ENCODE measurements at regions not wholly inside any gene's neighbourhood (a gene's known extent, or its start where the extent isn't known, plus 50 kb on each side); places are given as distances from the start of the nearest gene placed in this dataset.

DNA sequence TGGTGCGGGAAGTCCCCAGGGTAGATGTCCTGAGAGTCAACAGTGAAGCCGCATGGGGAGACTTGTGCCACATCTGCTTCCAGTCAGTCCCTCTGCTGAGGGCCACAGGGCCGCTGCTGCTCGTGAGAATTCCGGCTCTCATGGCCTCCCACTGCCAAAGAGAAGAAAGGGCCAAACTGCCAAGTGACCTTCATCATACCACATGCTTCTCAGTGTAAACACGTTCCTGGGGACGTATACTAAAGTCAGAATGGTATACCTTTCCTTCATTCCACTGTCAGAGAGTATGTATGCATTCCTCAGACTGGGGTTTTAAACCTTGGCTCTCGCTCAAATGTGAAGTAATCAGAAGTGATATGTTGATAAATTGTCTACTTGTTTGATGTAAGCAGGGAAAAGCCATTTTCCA lies 52.8 kb upstream of the SEC61G start:
- TF ChIP-seq, protein P1, sequence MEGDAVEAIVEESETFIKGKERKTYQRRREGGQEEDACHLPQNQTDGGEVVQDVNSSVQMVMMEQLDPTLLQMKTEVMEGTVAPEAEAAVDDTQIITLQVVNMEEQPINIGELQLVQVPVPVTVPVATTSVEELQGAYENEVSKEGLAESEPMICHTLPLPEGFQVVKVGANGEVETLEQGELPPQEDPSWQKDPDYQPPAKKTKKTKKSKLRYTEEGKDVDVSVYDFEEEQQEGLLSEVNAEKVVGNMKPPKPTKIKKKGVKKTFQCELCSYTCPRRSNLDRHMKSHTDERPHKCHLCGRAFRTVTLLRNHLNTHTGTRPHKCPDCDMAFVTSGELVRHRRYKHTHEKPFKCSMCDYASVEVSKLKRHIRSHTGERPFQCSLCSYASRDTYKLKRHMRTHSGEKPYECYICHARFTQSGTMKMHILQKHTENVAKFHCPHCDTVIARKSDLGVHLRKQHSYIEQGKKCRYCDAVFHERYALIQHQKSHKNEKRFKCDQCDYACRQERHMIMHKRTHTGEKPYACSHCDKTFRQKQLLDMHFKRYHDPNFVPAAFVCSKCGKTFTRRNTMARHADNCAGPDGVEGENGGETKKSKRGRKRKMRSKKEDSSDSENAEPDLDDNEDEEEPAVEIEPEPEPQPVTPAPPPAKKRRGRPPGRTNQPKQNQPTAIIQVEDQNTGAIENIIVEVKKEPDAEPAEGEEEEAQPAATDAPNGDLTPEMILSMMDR (IDR thresholded peaks at IDR 0.05; ENCODE audit: insufficient read depth, low read length, poor library complexity, severe bottlenecking) = no peak
- no peak for TF ChIP-seq EZH2phosphoT487 (conservative IDR thresholded peaks at IDR 0.05; ENCODE audit: low read length)

All from SU-DHL-6 (cell line).